NB4 (cell line): ENCODE measurements at regions not wholly inside any gene's neighbourhood (a gene's known extent, or its start where the extent isn't known, plus 50 kb on each side); places are given as distances from the start of the nearest gene placed in this dataset.

Experiments
- CTCF ChIP-seq: IDR thresholded peaks from one replicate; pipeline ENCODE4 v1.5.1; 2012; ENCODE audit warnings: low read depth, low read length
- POLR2A ChIP-seq: IDR thresholded peaks from 2 replicates; pipeline ENCODE4 v1.6.1; 2011; ENCODE audit warnings: mild to moderate bottlenecking; ENCODE audit not compliant: insufficient read length; ENCODE audit errors: extremely low read depth

- TF ChIP-seq CTCF (no peak), POLR2A (no peak)
Measured at GRCh38 chrX:140104760-140105159, 139.4 kb upstream of the CXorf66 start.
